ENCODE measurements at regions not wholly inside any gene's neighbourhood (a gene's known extent, or its start where the extent isn't known, plus 50 kb on each side); places are given as distances from the start of the nearest gene placed in this dataset.

DNA sequence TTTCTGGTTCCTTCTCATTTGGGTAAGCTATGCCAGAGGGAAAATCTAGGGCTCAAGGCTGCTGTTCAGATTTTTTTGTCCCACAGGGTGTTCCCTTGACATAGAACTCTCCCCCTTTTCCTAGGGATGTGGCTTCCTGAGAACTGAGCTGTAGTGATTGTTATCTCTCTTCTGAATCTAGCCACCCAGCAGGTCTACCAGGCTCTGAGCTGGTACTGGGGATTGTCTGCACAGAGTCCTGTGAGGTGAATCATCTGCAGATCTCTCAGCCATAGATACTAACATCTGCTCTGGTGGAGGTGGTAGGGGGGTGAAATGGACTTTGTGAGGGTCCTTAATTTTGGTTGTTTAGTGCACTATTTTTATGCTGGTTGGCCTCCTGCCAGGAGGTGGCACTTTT, 167.3 kb upstream of the PGR start:
- ChIA-PET POLR2A (ENCODE audit: partially characterized antibody) (no interaction called here), CTCF (ENCODE audit: partially characterized antibody) (no interaction called here)
- Histone ChIP-seq H3K36me3 (ENCODE audit: insufficient read depth, low read length) (no peaks in the 10 kb centered on the region), H3K9me3 (ENCODE audit: control insufficient read depth in 1 of 2, low read length in 2 of 2) (peaks cover 0 to 4% of the 10 kb centered on the region in 2 donors), H3K4me3 (ENCODE audit: low read length in 2 of 2) (no peak overlapping the region), H3K4me1 (ENCODE audit: insufficient read depth, low read length) (no peaks in the 10 kb centered on the region), H3K27me3 (ENCODE audit: insufficient read depth, low read length) (no peaks in the 10 kb centered on the region), H3K27ac (ENCODE audit: low read depth, low read length) (no peak overlapping the region)
- Mint-ChIP-seq H3K9me3 (peaks cover 0 to 23% (median 5%) of the 10 kb centered on the region in 8 donors), H3K27ac (no peak overlapping the region), H3K4me1 (no peaks in the 10 kb centered on the region), H3K4me3 (no peak overlapping the region), H3K27me3 (no peaks in the 10 kb centered on the region), H3K36me3 (no peaks in the 10 kb centered on the region)
- intact Hi-C loops (cut with micrococcal nuclease), result no loop called here
- DNase-seq, result no peak

- CTCF ChIA-PET (ENCODE audit: partially characterized antibody), result no interaction called here
Observed at GRCh38 chr11:101292661-101293240, 163.1 kb upstream of the PGR start.

GRCh38 chr11:101291279-101291678, 161.7 kb upstream of the PGR start:
- Histone ChIP-seq H3K4me1 (ENCODE audit: insufficient read depth, low read length) (no peaks in the 10 kb centered on the region), H3K4me3 (ENCODE audit: low read length in 2 of 2) (no peak overlapping the region), H3K36me3 (ENCODE audit: insufficient read depth, low read length) (no peaks in the 10 kb centered on the region), H3K27ac (ENCODE audit: low read depth, low read length) (no peak overlapping the region), H3K27me3 (ENCODE audit: insufficient read depth, low read length) (no peaks in the 10 kb centered on the region), H3K9me3 (ENCODE audit: control insufficient read depth in 1 of 2, low read length in 2 of 2) (no peaks in the 10 kb centered on the region)
- intact Hi-C loops (cut with micrococcal nuclease), result no loop called here
- Mint-ChIP-seq H3K4me3 (no peak overlapping the region), H3K27ac (no peak overlapping the region), H3K4me1 (no peaks in the 10 kb centered on the region), H3K36me3 (no peaks in the 10 kb centered on the region), H3K27me3 (no peaks in the 10 kb centered on the region), H3K9me3 (peaks cover 0 to 26% (median 7%) of the 10 kb centered on the region in 8 donors)
- no peak for DNase-seq
- CTCF ChIA-PET (ENCODE audit: partially characterized antibody), result no interaction called here
- POLR2A ChIA-PET (ENCODE audit: partially characterized antibody), result no interaction called here

More at GRCh38 chr11:101292661-101293240, 163.1 kb upstream of the PGR start:
- Mint-ChIP-seq H3K4me3 (no peak overlapping the region), H3K27ac (no peak overlapping the region), H3K36me3 (no peaks in the 10 kb centered on the region), H3K4me1 (no peaks in the 10 kb centered on the region), H3K27me3 (no peaks in the 10 kb centered on the region), H3K9me3 (peaks cover 0 to 27% (median 7%) of the 10 kb centered on the region in 8 donors)
- POLR2A ChIA-PET (ENCODE audit: partially characterized antibody), result no interaction called here
- intact Hi-C loops (cut with micrococcal nuclease), result no loop called here
- no peak for DNase-seq
- H3K4me3 ChIP-seq (ENCODE audit: low read length in 2 of 2), result no peak overlapping the region
- no peak overlapping the region for H3K27ac ChIP-seq (ENCODE audit: low read depth, low read length)
- no peaks in the 10 kb centered on the region for H3K9me3 ChIP-seq (ENCODE audit: control insufficient read depth in 1 of 2, low read length in 2 of 2)
- no peaks in the 10 kb centered on the region for H3K27me3 ChIP-seq (ENCODE audit: insufficient read depth, low read length)
- no peaks in the 10 kb centered on the region for H3K36me3 ChIP-seq (ENCODE audit: insufficient read depth, low read length)
- no peaks in the 10 kb centered on the region for H3K4me1 ChIP-seq (ENCODE audit: insufficient read depth, low read length)

- Mint-ChIP-seq H3K27ac (no peak overlapping the region), H3K27me3 (no peaks in the 10 kb centered on the region), H3K36me3 (no peaks in the 10 kb centered on the region), H3K9me3 (peaks cover 0 to 17% (median 5%) of the 10 kb centered on the region in 8 donors), H3K4me3 (no peak overlapping the region), H3K4me1 (no peaks in the 10 kb centered on the region)
- CTCF ChIA-PET (ENCODE audit: partially characterized antibody), result no interaction called here
- no peak overlapping the region for H3K27ac ChIP-seq (ENCODE audit: low read depth, low read length)
- POLR2A ChIA-PET (ENCODE audit: partially characterized antibody), result no interaction called here
- no peaks in the 10 kb centered on the region for H3K9me3 ChIP-seq (ENCODE audit: control insufficient read depth in 1 of 2, low read length in 2 of 2)
- H3K27me3 ChIP-seq (ENCODE audit: insufficient read depth, low read length), result no peaks in the 10 kb centered on the region
- no peaks in the 10 kb centered on the region for H3K4me1 ChIP-seq (ENCODE audit: insufficient read depth, low read length)
- no peak overlapping the region for H3K4me3 ChIP-seq (ENCODE audit: low read length in 2 of 2)
- intact Hi-C loops (cut with micrococcal nuclease), result no loop called here
- no peak for DNase-seq
- no peaks in the 10 kb centered on the region for H3K36me3 ChIP-seq (ENCODE audit: insufficient read depth, low read length)
Observed at GRCh38 chr11:101288392-101288791, 158.8 kb upstream of the PGR start.

GRCh38 chr11:101279728-101280127, 150.1 kb upstream of the PGR start:
- ChIA-PET POLR2A (ENCODE audit: partially characterized antibody) (no interaction called here), CTCF (ENCODE audit: partially characterized antibody) (no interaction called here)
- Mint-ChIP-seq H3K4me3 (no peak overlapping the region), H3K4me1 (no peaks in the 10 kb centered on the region), H3K36me3 (no peaks in the 10 kb centered on the region), H3K9me3 (peaks cover 0 to 22% (median 6%) of the 10 kb centered on the region in 8 donors), H3K27ac (no peak overlapping the region), H3K27me3 (no peaks in the 10 kb centered on the region)
- H3K4me3 ChIP-seq (ENCODE audit: low read length in 2 of 2), result no peak overlapping the region
- no peaks in the 10 kb centered on the region for H3K4me1 ChIP-seq (ENCODE audit: insufficient read depth, low read length)
- intact Hi-C loops (cut with micrococcal nuclease), result no loop called here
- H3K36me3 ChIP-seq (ENCODE audit: insufficient read depth, low read length), result no peaks in the 10 kb centered on the region
- DNase-seq, result no peak
- H3K9me3 ChIP-seq (ENCODE audit: control insufficient read depth in 1 of 2, low read length in 2 of 2), result no peaks in the 10 kb centered on the region
- no peaks in the 10 kb centered on the region for H3K27me3 ChIP-seq (ENCODE audit: insufficient read depth, low read length)
- H3K27ac ChIP-seq (ENCODE audit: low read depth, low read length), result no peak overlapping the region

DNA sequence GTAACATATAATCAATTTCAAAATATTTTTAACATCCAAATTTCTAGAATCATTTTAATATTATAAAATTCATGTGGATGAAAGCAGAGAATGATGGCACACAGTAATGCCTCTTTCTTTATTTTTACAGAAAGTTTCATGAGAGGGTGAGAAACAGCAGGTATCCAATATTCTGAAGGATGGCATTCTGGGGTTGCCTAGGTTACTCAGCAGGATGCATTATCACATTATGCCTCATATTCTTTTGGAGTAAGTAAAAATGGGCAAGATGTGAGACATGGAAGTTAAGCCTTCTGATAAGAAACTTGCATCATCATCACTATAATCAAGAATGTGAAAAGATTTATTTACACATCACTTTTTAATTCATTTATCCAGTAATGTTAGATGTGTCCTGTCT, 148.7 kb upstream of the PGR start:
- no peak overlapping the region for H3K4me3 ChIP-seq (ENCODE audit: low read length in 2 of 2)
- no peaks in the 10 kb centered on the region for H3K27me3 ChIP-seq (ENCODE audit: insufficient read depth, low read length)
- CTCF ChIA-PET (ENCODE audit: partially characterized antibody), result no interaction called here
- Mint-ChIP-seq H3K4me3 (no peak overlapping the region), H3K27me3 (no peaks in the 10 kb centered on the region), H3K4me1 (no peaks in the 10 kb centered on the region), H3K9me3 (peaks cover 0 to 25% (median 6%) of the 10 kb centered on the region in 8 donors), H3K27ac (no peak overlapping the region), H3K36me3 (no peaks in the 10 kb centered on the region)
- H3K9me3 ChIP-seq (ENCODE audit: control insufficient read depth in 1 of 2, low read length in 2 of 2), result no peaks in the 10 kb centered on the region
- H3K36me3 ChIP-seq (ENCODE audit: insufficient read depth, low read length), result no peaks in the 10 kb centered on the region
- no peak for DNase-seq
- POLR2A ChIA-PET (ENCODE audit: partially characterized antibody), result no interaction called here
- intact Hi-C loops (cut with micrococcal nuclease), result no loop called here
- H3K27ac ChIP-seq (ENCODE audit: low read depth, low read length), result no peak overlapping the region
- no peaks in the 10 kb centered on the region for H3K4me1 ChIP-seq (ENCODE audit: insufficient read depth, low read length)

GRCh38 chr11:101277036-101277435, 147.4 kb upstream of the PGR start:
- ChIA-PET POLR2A (ENCODE audit: partially characterized antibody) (no interaction called here), CTCF (ENCODE audit: partially characterized antibody) (no interaction called here)
- Histone ChIP-seq H3K27me3 (ENCODE audit: insufficient read depth, low read length) (no peaks in the 10 kb centered on the region), H3K27ac (ENCODE audit: low read depth, low read length) (no peak overlapping the region), H3K9me3 (ENCODE audit: control insufficient read depth in 1 of 2, low read length in 2 of 2) (no peaks in the 10 kb centered on the region), H3K36me3 (ENCODE audit: insufficient read depth, low read length) (no peaks in the 10 kb centered on the region), H3K4me3 (ENCODE audit: low read length in 2 of 2) (no peak overlapping the region), H3K4me1 (ENCODE audit: insufficient read depth, low read length) (no peaks in the 10 kb centered on the region)
- Mint-ChIP-seq H3K4me3 (no peak overlapping the region), H3K36me3 (no peaks in the 10 kb centered on the region), H3K9me3 (peaks cover 4 to 29% (median 6%) of the 10 kb centered on the region in 8 donors), H3K27ac (no peak overlapping the region), H3K4me1 (no peaks in the 10 kb centered on the region), H3K27me3 (no peaks in the 10 kb centered on the region)
- intact Hi-C loops (cut with micrococcal nuclease), result no loop called here
- DNase-seq, result no peak
